ENCODE measurements at regions not wholly inside any gene's neighbourhood (a gene's known extent, or its start where the extent isn't known, plus 50 kb on each side); places are given as distances from the start of the nearest gene placed in this dataset.

DNA sequence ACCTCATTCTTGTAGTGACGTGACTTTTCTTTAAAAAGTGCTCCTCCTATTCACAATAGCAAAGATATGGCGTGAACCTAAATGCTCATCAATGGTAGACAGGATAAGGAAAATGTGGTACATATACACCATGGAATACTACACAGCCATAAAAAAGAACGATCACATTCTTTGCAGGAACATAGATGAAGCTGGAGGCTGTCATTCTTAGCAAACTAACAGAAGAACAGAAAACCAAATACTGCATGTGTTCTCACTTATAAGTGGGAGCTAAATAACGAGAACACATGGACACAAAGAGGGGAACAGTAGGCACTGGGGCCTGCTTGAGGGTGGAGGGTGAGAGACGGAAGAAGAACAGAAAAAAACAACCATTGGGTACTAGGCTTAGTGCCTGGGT, 59.9 kb upstream of the FGFR2 start:
- SMC1A ChIA-PET (ENCODE audit: uncharacterized antibody, unreplicated experiment), result no interaction called here
- intact Hi-C loops (cut with micrococcal nuclease; ENCODE audit: unreplicated experiment), result no loop called here
- DNase-seq (ENCODE audit: low read depth, low spot score) (no peak), ATAC-seq (no peak), FAIRE-seq (no peak)
- Histone ChIP-seq H3K79me2 (ENCODE audit: control insufficient read depth, insufficient read depth, low read length) (no peaks in the 10 kb centered on the region), H3K4me3 (no peak overlapping the region), H3K27ac (ENCODE audit: control insufficient read depth, insufficient read depth) (no peak overlapping the region), H2AFZ (ENCODE audit: control insufficient read depth, low read depth, low read length) (no peak overlapping the region), H4K20me1 (ENCODE audit: control insufficient read depth, insufficient read depth) (no peaks in the 10 kb centered on the region), H3K4me1 (ENCODE audit: control insufficient read depth, insufficient read depth, low read length) (no peaks in the 10 kb centered on the region), H3K4me2 (ENCODE audit: control insufficient read depth, insufficient read depth) (no peak overlapping the region), H3K9ac (ENCODE audit: control insufficient read depth, insufficient read depth, low read length) (no peak overlapping the region), H3K27me3 (replicated peaks in 1 of 2; ENCODE audit: control insufficient read depth in 2 of 2, insufficient read depth in 2 of 2, low read length in 1 of 2) (no peaks in the 10 kb centered on the region), H3K36me3 (ENCODE audit: control insufficient read depth in 2 of 2, insufficient read depth in 2 of 2, low read length in 1 of 2) (no peaks in the 10 kb centered on the region), H3K9me3 (replicated peaks; ENCODE audit: control insufficient read depth, insufficient read depth, low read length) (no peaks in the 10 kb centered on the region)
- in situ Hi-C loops (cut with MboI), result no loop called here
- TF ChIP-seq, protein P1, sequence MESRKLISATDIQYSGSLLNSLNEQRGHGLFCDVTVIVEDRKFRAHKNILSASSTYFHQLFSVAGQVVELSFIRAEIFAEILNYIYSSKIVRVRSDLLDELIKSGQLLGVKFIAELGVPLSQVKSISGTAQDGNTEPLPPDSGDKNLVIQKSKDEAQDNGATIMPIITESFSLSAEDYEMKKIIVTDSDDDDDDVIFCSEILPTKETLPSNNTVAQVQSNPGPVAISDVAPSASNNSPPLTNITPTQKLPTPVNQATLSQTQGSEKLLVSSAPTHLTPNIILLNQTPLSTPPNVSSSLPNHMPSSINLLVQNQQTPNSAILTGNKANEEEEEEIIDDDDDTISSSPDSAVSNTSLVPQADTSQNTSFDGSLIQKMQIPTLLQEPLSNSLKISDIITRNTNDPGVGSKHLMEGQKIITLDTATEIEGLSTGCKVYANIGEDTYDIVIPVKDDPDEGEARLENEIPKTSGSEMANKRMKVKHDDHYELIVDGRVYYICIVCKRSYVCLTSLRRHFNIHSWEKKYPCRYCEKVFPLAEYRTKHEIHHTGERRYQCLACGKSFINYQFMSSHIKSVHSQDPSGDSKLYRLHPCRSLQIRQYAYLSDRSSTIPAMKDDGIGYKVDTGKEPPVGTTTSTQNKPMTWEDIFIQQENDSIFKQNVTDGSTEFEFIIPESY (IDR thresholded peaks at IDR 0.05), result no peak
- TF ChIP-seq PRDM15 (CRISPR knock-in tag; IDR thresholded peaks at IDR 0.05), result no peak
- CTCF ChIA-PET, result interaction anchor here (1.0 kb wide), 1 partner anchor 243 kb away, joined by 3 read pairs; no protein-coding TSS in a partner anchor
- WGBS (ENCODE audit: insufficient coverage, insufficient replicate concordance, low lambda C conversion rate, missing lambda C conversion rate), result 16% methylated on average over 5 of the region's 5 CpGs
- RAD21 ChIA-PET (ENCODE audit: unreplicated experiment), result no interaction called here
- POLR2A ChIA-PET, result no interaction called here
- no TSS peak for BruUV-seq (replicated peaks)

All from GM12878 (cell line).